SU-DHL-6 (cell line): ENCODE measurements at regions not wholly inside any gene's neighbourhood (a gene's known extent, or its start where the extent isn't known, plus 50 kb on each side); places are given as distances from the start of the nearest gene placed in this dataset.
"Not testable (repeated sequence)": the region's sequence is repeated elsewhere in the genome, so short reads cannot be mapped to it uniquely, and the experiment has no call there.

ENCODE experiments used
- H2AFZ ChIP-seq: fragments of 200-600 bp; sonication (generic); 2 replicates; pipeline ENCODE4 v1.6.1; 2014; ENCODE audit warnings: low read depth, mild to moderate bottlenecking, moderate library complexity, mixed read lengths, antibody characterized with exemption, low read length; ENCODE audit not compliant: severe bottlenecking
- H3F3A ChIP-seq: fragments of 200-600 bp; shearing (Covaris generic); 2 replicates; pipeline ENCODE4 v1.6.0; 2016; ENCODE audit warnings: antibody characterized with exemption, mild to moderate bottlenecking; ENCODE audit not compliant: insufficient read depth
- H3K27ac ChIP-seq: fragments of 200-600 bp; sonication (generic); 2 replicates; pipeline ENCODE4 v1.5.1; 2016; ENCODE audit warnings: low read depth, mild to moderate bottlenecking, low read length, moderate library complexity, mixed read lengths
- H3K27me3 ChIP-seq: fragments of 200-600 bp; sonication (generic), shearing (Covaris generic); 2 replicates; pipeline ENCODE4 v1.6.0; 2014; ENCODE audit warnings: mild to moderate bottlenecking, low read length
- H3K36me3 ChIP-seq: fragments of 200-600 bp; sonication (generic); 2 replicates; pipeline ENCODE4 v1.6.1; 2014; ENCODE audit warnings: mild to moderate bottlenecking, low read length, mixed read lengths
- H3K4me2 ChIP-seq: fragments of 300-600, 200-600 bp; shearing (Covaris generic), sonication (generic); 2 replicates; pipeline ENCODE4 v1.6.0; 2014; ENCODE audit warnings: low read length, low read depth, mild to moderate bottlenecking; ENCODE audit not compliant: poor library complexity, severe bottlenecking
- H3K4me3 ChIP-seq: fragments of 200-600 bp; sonication (generic); 2 replicates; pipeline ENCODE4 v1.5.1; 2014; ENCODE audit warnings: antibody characterized with exemption, low read length, mild to moderate bottlenecking, mixed read lengths; ENCODE audit not compliant: insufficient read depth, poor library complexity, severe bottlenecking
- H3K79me2 ChIP-seq: fragments of 200-600 bp; sonication (generic); 2 replicates; pipeline ENCODE4 v1.6.1; 2014; ENCODE audit warnings: mild to moderate bottlenecking, low read length, moderate library complexity; ENCODE audit not compliant: insufficient read depth
- H3K9ac ChIP-seq: fragments of 200-600 bp; sonication (generic); 2 replicates; pipeline ENCODE4 v1.7.0; 2014; ENCODE audit warnings: mild to moderate bottlenecking, low read length
- H3K9me2 ChIP-seq: fragments of 200-600 bp; sonication (generic); replicated peaks from 2 replicates; pipeline ENCODE4 v1.6.1; 2014; ENCODE audit warnings: low read length; ENCODE audit not compliant: insufficient read depth
- H3K9me3 ChIP-seq: fragments of 200-600 bp; sonication (generic); 2 replicates; pipeline ENCODE4 v1.6.1; 2014; ENCODE audit warnings: low read length, mixed read lengths; ENCODE audit not compliant: insufficient read depth
- H4K20me1 ChIP-seq: fragments of 200-600 bp; sonication (generic); 2 replicates; pipeline ENCODE4 v1.6.1; 2014; ENCODE audit warnings: low read depth, mild to moderate bottlenecking, antibody characterized with exemption, low read length, moderate library complexity, mixed read lengths
- EZH2phosphoT487 ChIP-seq: fragments of 200-600 bp; sonication (generic), shearing (Covaris generic); conservative IDR thresholded peaks from 2 replicates; pipeline ENCODE4 v1.6.1; 2018; ENCODE audit warnings: mild to moderate bottlenecking, antibody characterized with exemption, low read length, moderate library complexity, mixed read lengths
- TF ChIP-seq, protein P1 (sequence below): fragments of 200-600 bp; sonication (generic); IDR thresholded peaks from one replicate; pipeline ENCODE4 v1.5.1; 2017; ENCODE audit warnings: antibody characterized with exemption, mild to moderate bottlenecking, low read length, moderate library complexity; ENCODE audit not compliant: insufficient read depth, poor library complexity, severe bottlenecking

DNA sequence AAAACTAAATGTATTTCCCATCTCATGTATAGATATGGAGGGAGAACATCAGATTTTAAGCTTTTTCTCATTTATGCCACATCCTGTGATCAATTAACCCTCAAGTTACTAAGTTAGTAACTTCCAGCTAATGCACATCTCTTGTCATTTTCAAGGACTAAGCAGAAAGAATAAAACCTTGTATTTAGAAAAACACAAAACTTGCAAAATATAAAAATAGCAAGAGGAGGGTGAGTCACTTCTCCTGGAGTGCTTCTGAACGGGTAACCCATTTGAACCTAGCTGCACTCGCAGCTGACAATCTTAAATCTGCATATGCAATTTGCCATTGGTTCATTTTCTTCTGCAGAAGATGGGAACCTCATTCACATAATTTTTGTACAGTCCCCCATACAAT lies 500.5 kb downstream of the SETD4 start:
- Histone ChIP-seq H3K9ac (no peak overlapping the region), H3K4me3 (no peak overlapping the region), H3K9me3 (no peaks in the 10 kb centered on the region), H2AFZ (no peak overlapping the region), H3K27ac (no peak overlapping the region), H3K4me2 (no peak overlapping the region), H3K9me2 (no peaks in the 10 kb centered on the region), H4K20me1 (no peaks in the 10 kb centered on the region), H3K36me3 (no peaks in the 10 kb centered on the region), H3K79me2 (no peaks in the 10 kb centered on the region), H3F3A (no peaks in the 10 kb centered on the region), H3K27me3 (no peaks in the 10 kb centered on the region)
- TF ChIP-seq, protein P1, sequence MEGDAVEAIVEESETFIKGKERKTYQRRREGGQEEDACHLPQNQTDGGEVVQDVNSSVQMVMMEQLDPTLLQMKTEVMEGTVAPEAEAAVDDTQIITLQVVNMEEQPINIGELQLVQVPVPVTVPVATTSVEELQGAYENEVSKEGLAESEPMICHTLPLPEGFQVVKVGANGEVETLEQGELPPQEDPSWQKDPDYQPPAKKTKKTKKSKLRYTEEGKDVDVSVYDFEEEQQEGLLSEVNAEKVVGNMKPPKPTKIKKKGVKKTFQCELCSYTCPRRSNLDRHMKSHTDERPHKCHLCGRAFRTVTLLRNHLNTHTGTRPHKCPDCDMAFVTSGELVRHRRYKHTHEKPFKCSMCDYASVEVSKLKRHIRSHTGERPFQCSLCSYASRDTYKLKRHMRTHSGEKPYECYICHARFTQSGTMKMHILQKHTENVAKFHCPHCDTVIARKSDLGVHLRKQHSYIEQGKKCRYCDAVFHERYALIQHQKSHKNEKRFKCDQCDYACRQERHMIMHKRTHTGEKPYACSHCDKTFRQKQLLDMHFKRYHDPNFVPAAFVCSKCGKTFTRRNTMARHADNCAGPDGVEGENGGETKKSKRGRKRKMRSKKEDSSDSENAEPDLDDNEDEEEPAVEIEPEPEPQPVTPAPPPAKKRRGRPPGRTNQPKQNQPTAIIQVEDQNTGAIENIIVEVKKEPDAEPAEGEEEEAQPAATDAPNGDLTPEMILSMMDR, result no peak
- TF ChIP-seq EZH2phosphoT487, result no peak

DNA sequence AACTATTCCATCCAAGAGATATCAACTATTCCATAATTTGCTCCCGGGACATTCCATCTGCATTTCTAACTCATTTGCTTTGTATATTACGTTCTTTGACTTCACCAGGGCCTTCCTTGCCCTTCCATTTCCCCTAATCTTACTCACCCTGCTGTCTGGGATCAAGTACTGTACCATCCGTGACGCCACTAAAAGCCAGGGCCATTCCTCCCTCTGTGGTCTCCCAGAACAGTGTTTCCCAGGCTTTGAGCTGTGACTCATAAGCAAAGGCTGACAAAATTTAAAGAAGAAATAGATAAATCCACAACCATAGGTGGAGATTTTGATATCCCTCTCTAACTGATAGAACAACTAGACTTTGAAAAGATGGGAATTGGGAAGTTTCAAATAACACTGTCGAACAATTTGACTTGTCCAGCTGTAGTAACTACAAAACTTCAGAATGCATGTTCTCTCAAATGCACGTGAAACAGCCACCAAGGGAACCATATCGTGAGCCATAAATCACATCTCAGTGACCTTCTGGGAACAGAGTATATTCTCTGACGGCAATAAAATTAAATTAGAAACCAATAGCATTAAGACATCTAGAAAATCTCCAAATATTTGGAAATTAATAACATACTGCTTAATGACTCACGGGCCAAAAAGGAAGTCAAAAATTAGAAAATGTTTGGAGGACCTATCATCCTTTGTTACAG lies 501.0 kb downstream of the SETD4 start:
- no peak overlapping the region for H2AFZ ChIP-seq
- H3K27ac ChIP-seq, result no peak overlapping the region
- H3K4me3 ChIP-seq, result no peak overlapping the region
- no peaks in the 10 kb centered on the region for H3K9me3 ChIP-seq
- H3K9me2 ChIP-seq, result no peaks in the 10 kb centered on the region
- H3K27me3 ChIP-seq, result no peaks in the 10 kb centered on the region
- no peaks in the 10 kb centered on the region for H4K20me1 ChIP-seq
- H3K4me2 ChIP-seq, result no peak overlapping the region
- H3K9ac ChIP-seq, result no peak overlapping the region
- H3F3A ChIP-seq, result no peaks in the 10 kb centered on the region
- TF ChIP-seq, protein P1, result no peak
- TF ChIP-seq EZH2phosphoT487, result no peak
- no peaks in the 10 kb centered on the region for H3K79me2 ChIP-seq
- no peaks in the 10 kb centered on the region for H3K36me3 ChIP-seq

DNA sequence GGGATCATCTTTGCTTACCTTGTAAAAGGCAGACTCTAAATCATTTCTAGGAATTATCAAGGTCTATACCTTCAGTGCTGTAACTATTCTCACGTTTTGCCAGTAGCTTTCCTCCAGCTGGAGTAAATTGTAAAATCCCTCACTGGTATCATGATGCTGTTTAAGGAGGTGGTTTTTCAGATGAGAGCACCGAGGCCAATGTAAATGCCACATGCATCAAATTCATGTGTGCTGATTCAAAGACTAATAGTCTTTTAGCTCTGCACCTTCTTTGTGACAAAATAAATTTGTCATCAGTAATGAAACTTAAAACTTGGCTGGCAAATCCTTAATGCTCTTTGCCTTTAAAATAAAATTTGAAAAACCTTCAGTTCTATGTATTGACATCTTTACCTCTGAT lies 503.8 kb downstream of the SETD4 start:
- Histone ChIP-seq H3K79me2 (no peaks in the 10 kb centered on the region), H3F3A (no peaks in the 10 kb centered on the region), H3K9ac (no peak overlapping the region), H3K4me2 (no peak overlapping the region), H3K36me3 (no peaks in the 10 kb centered on the region), H3K27ac (no peak overlapping the region), H3K4me3 (no peak overlapping the region), H3K9me2 (no peaks in the 10 kb centered on the region), H2AFZ (no peak overlapping the region), H3K27me3 (no peaks in the 10 kb centered on the region), H4K20me1 (no peaks in the 10 kb centered on the region), H3K9me3 (no peaks in the 10 kb centered on the region)
- TF ChIP-seq, protein P1, result no peak
- no peak for TF ChIP-seq EZH2phosphoT487

DNA sequence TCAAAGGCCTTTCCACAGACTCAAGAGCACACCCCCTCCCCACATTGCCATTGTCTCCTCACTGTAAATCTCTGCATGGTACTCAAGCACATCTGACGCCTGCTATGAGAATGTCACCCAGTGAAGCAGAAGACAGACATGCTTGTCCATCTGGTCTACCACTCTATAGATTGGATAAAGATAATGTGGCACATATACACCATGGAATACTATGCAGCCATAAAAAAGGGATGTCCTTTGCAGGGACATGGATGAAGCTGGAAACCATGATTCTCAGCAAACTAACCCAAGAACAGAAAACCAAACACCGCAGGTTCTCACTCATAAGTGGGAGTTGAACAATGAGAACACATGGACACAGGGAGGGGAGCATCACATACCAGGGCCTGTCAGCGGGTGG lies 503.4 kb upstream of the RUNX1 start:
- not testable (repeated sequence) for H3K9me2 ChIP-seq, H3K4me3 ChIP-seq, H3K27ac ChIP-seq, H3K9ac ChIP-seq, H3K4me2 ChIP-seq, H4K20me1 ChIP-seq, H2AFZ ChIP-seq, H3F3A ChIP-seq, H3K79me2 ChIP-seq, H3K36me3 ChIP-seq, H3K27me3 ChIP-seq, H3K9me3 ChIP-seq
